ENCODE measurements at regions not wholly inside any gene's neighbourhood (a gene's known extent, or its start where the extent isn't known, plus 50 kb on each side); places are given as distances from the start of the nearest gene placed in this dataset.

- TF ChIP-seq, protein P1, sequence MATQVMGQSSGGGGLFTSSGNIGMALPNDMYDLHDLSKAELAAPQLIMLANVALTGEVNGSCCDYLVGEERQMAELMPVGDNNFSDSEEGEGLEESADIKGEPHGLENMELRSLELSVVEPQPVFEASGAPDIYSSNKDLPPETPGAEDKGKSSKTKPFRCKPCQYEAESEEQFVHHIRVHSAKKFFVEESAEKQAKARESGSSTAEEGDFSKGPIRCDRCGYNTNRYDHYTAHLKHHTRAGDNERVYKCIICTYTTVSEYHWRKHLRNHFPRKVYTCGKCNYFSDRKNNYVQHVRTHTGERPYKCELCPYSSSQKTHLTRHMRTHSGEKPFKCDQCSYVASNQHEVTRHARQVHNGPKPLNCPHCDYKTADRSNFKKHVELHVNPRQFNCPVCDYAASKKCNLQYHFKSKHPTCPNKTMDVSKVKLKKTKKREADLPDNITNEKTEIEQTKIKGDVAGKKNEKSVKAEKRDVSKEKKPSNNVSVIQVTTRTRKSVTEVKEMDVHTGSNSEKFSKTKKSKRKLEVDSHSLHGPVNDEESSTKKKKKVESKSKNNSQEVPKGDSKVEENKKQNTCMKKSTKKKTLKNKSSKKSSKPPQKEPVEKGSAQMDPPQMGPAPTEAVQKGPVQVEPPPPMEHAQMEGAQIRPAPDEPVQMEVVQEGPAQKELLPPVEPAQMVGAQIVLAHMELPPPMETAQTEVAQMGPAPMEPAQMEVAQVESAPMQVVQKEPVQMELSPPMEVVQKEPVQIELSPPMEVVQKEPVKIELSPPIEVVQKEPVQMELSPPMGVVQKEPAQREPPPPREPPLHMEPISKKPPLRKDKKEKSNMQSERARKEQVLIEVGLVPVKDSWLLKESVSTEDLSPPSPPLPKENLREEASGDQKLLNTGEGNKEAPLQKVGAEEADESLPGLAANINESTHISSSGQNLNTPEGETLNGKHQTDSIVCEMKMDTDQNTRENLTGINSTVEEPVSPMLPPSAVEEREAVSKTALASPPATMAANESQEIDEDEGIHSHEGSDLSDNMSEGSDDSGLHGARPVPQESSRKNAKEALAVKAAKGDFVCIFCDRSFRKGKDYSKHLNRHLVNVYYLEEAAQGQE (IDR thresholded peaks at IDR 0.05; ENCODE audit: unreplicated experiment): no peak
- TF ChIP-seq ZNF114 (CRISPR knock-in tag; IDR thresholded peaks at IDR 0.05) (no peak), JUNB (IDR thresholded peaks at IDR 0.05; ENCODE audit: unreplicated experiment) (no peak)
Measured at GRCh38 chr7:94303695-94304094, 91.0 kb upstream of the COL1A2 start (continued).

- no peak for DNase-seq (ENCODE audit: low spot score)
- Mint-ChIP-seq H3K9me3 (peaks cover 6% of the 10 kb centered on the region), H3K27me3 (ENCODE audit: insufficient read depth, low read depth, poor library complexity) (peaks cover 4% of the 10 kb centered on the region), H3K4me1 (peaks cover 37% of the 10 kb centered on the region), H3K4me3 (no peak overlapping the region), H3K27ac (no peak overlapping the region), H3K36me3 (ENCODE audit: low read depth) (peaks cover 5% of the 10 kb centered on the region; the same call in 2 of the 3 replicates)
- ATAC-seq: no peak
- H4K20me1 ChIP-seq (replicated peaks; ENCODE audit: insufficient read depth): no peaks in the 10 kb centered on the region
- no peaks in the 10 kb centered on the region for H3K79me2 ChIP-seq (replicated peaks; ENCODE audit: insufficient read depth)
- H3K4me3 ChIP-seq: no peak overlapping the region
- no peaks in the 10 kb centered on the region for H3K36me3 ChIP-seq (ENCODE audit: insufficient read depth)
- peaks cover 19% of the 10 kb centered on the region for H3K4me1 ChIP-seq (ENCODE audit: insufficient read depth)
- no peaks in the 10 kb centered on the region for H3K9me2 ChIP-seq (ENCODE audit: insufficient read depth)
- no peak overlapping the region for H3K27ac ChIP-seq (ENCODE audit: low read depth)
- no peak for TF ChIP-seq ZNF114 (CRISPR knock-in tag; IDR thresholded peaks at IDR 0.05)
- no peak for TF ChIP-seq JUNB (IDR thresholded peaks at IDR 0.05; ENCODE audit: unreplicated experiment)
- no peak for TF ChIP-seq CTCF (conservative IDR thresholded peaks at IDR 0.05; ENCODE audit: low read depth in 2 of 2)
- no peak overlapping the region for H3K4me2 ChIP-seq
- no peak overlapping the region for H2AFZ ChIP-seq
- no peaks in the 10 kb centered on the region for H3F3A ChIP-seq (replicated peaks; ENCODE audit: low read depth)
- no peaks in the 10 kb centered on the region for H3K27me3 ChIP-seq (ENCODE audit: insufficient read depth)
Measured at GRCh38 chr7:94304878-94305277, 89.8 kb upstream of the COL1A2 start.

GRCh38 chr7:94305836-94306235, 88.9 kb upstream of the COL1A2 start:
- no peak for ATAC-seq
- no peaks in the 10 kb centered on the region for H3F3A ChIP-seq (replicated peaks; ENCODE audit: low read depth)
- no peak overlapping the region for H3K4me2 ChIP-seq
- no peaks in the 10 kb centered on the region for H4K20me1 ChIP-seq (replicated peaks; ENCODE audit: insufficient read depth)
- DNase-seq (ENCODE audit: low spot score): no peak
- Mint-ChIP-seq H3K36me3 (ENCODE audit: low read depth) (peaks cover 5% of the 10 kb centered on the region; the same call in 2 of the 3 replicates), H3K4me3 (no peak overlapping the region), H3K9me3 (peaks cover 6% of the 10 kb centered on the region), H3K27ac (no peak overlapping the region), H3K27me3 (ENCODE audit: insufficient read depth, low read depth, poor library complexity) (peaks cover 4% of the 10 kb centered on the region), H3K4me1 (peaks cover 30% of the 10 kb centered on the region)
- no peak overlapping the region for H3K4me3 ChIP-seq
- H3K27ac ChIP-seq (ENCODE audit: low read depth): no peak overlapping the region
- no peaks in the 10 kb centered on the region for H3K79me2 ChIP-seq (replicated peaks; ENCODE audit: insufficient read depth)
- H3K4me1 ChIP-seq (ENCODE audit: insufficient read depth): peaks cover 11% of the 10 kb centered on the region
- no peaks in the 10 kb centered on the region for H3K27me3 ChIP-seq (ENCODE audit: insufficient read depth)
- H2AFZ ChIP-seq: no peak overlapping the region
- no peak for TF ChIP-seq ETS1 (IDR thresholded peaks at IDR 0.05)
- no peak for TF ChIP-seq JUNB (IDR thresholded peaks at IDR 0.05; ENCODE audit: unreplicated experiment)
- no peak for TF ChIP-seq ZNF331 (CRISPR knock-in tag; IDR thresholded peaks at IDR 0.05; ENCODE audit: low read depth)
- TF ChIP-seq POLR2AphosphoS5 (IDR thresholded peaks at IDR 0.05; ENCODE audit: low read depth): no peak
- TF ChIP-seq EZH2phosphoT487 (IDR thresholded peaks at IDR 0.05; ENCODE audit: unreplicated experiment): no peak
- TF ChIP-seq NANOG (IDR thresholded peaks at IDR 0.05; ENCODE audit: borderline replicate concordance): no peak
- no peak for TF ChIP-seq STAT1 (IDR thresholded peaks at IDR 0.05; ENCODE audit: unreplicated experiment)
- no peak for TF ChIP-seq CREB1 (CRISPR knock-in tag; IDR thresholded peaks at IDR 0.05; ENCODE audit: low read depth)
- TF ChIP-seq, protein P1 (IDR thresholded peaks at IDR 0.05; ENCODE audit: unreplicated experiment): no peak
- H3K36me3 ChIP-seq (ENCODE audit: insufficient read depth): no peaks in the 10 kb centered on the region
- H3K9me2 ChIP-seq (ENCODE audit: insufficient read depth): no peaks in the 10 kb centered on the region
